ENCODE measurements at regions not wholly inside any gene's neighbourhood (a gene's known extent, or its start where the extent isn't known, plus 50 kb on each side); places are given as distances from the start of the nearest gene placed in this dataset. TPM values are rescaled to one million over a fixed set of nuclear protein-coding genes. Genes with fewer than 3 reads are reported as not detected.
A peak's percentile ranks its signal among the peaks of the same experiment; 100 is the strongest.

- DNase-seq (no peak), ATAC-seq (ENCODE audit: insufficient read depth, low FRiP score) (no peak)
- Histone ChIP-seq H3K36me3 (ENCODE audit: control insufficient read depth in 4 of 4, insufficient read depth in 4 of 4, low read length in 4 of 4) (no peaks in the 10 kb centered on the region), H3K9ac (ENCODE audit: insufficient read depth in 1 of 2, low read length in 2 of 2) (no peak overlapping the region), H3K27ac (ENCODE audit: low read depth in 1 of 2, low read length in 1 of 2) (no peak overlapping the region), H3K4me1 (ENCODE audit: control insufficient read depth in 5 of 5, insufficient read depth in 5 of 5, low read length in 5 of 5) (peaks cover 0 to 13% (median 7%) of the 10 kb centered on the region in 5 donors), H3K27me3 (ENCODE audit: control insufficient read depth in 3 of 3, insufficient read depth in 3 of 3, low read length in 2 of 3) (no peaks in the 10 kb centered on the region), H3K4me3 (no peak overlapping the region), H3K9me3 (ENCODE audit: control insufficient read depth in 4 of 4, insufficient read depth in 3 of 4, low read length in 3 of 4) (no peaks in the 10 kb centered on the region)
- TF ChIP-seq CTCF (IDR thresholded peaks at IDR 0.05; ENCODE audit: control extremely low read depth, extremely low read depth) = no peak
- WGBS, 2 donors = 63 to 75% methylated on average over 2 of the region's 2 CpGs
Observed at GRCh38 chr6:155509743-155510475, 54.3 kb upstream of the NOX3 start.

GRCh38 chr6:155505608-155505989, 50.0 kb upstream of the NOX3 start:
- no peak for ATAC-seq (ENCODE audit: insufficient read depth, low FRiP score)
- Histone ChIP-seq H3K27ac (ENCODE audit: low read depth in 1 of 2, low read length in 1 of 2) (no peak overlapping the region), H3K4me1 (ENCODE audit: control insufficient read depth in 5 of 5, insufficient read depth in 5 of 5, low read length in 5 of 5) (peaks cover 0 to 20% (median 8%) of the 10 kb centered on the region in 5 donors), H3K27me3 (ENCODE audit: control insufficient read depth in 3 of 3, insufficient read depth in 3 of 3, low read length in 2 of 3) (no peaks in the 10 kb centered on the region), H3K9ac (ENCODE audit: insufficient read depth in 1 of 2, low read length in 2 of 2) (no peak overlapping the region), H3K4me3 (no peak overlapping the region), H3K9me3 (ENCODE audit: control insufficient read depth in 4 of 4, insufficient read depth in 3 of 4, low read length in 3 of 4) (peaks cover 0 to 3% (median 0%) of the 10 kb centered on the region in 4 donors), H3K36me3 (ENCODE audit: control insufficient read depth in 4 of 4, insufficient read depth in 4 of 4, low read length in 4 of 4) (no peaks in the 10 kb centered on the region)
- no peak for TF ChIP-seq CTCF (IDR thresholded peaks at IDR 0.05; ENCODE audit: control extremely low read depth, extremely low read depth)
- 47 to 59% methylated on average over 2 of the region's 2 CpGs for WGBS, 2 donors
- peak in 2 of 3 donors; percentile 57 to 63 for DNase-seq

Small RNA genes lying in the stretch of these regions (small RNA-seq; reads per million reads assigned to genes)
- not detected for gene MIR1202 (ENCODE audit: low replicate concordance)
- gene RNU7-152P (ENCODE audit: low replicate concordance) = not detected
- gene SNORD28B (ENCODE audit: low replicate concordance) = not detected
